HEK293 (cell line): ENCODE measurements at regions not wholly inside any gene's neighbourhood (a gene's known extent, or its start where the extent isn't known, plus 50 kb on each side); places are given as distances from the start of the nearest gene placed in this dataset.

Experiments used
- CTCF ChIA-PET: fragments of 350-600 bp; formaldehyde crosslinking; extraction: SDS; loops from one replicate; lab custom pipeline; 2021; ENCODE audit warnings: antibody characterized with exemption; lab: Yijun Ruan, JAX
- POLR2A ChIA-PET: fragments of 300-600 bp; formaldehyde crosslinking; extraction: SDS; loops from one replicate; lab custom pipeline; 2020; ENCODE audit warnings: antibody characterized with exemption, inconsistent platforms; lab: Yijun Ruan, JAX
- H3K27ac ChIP-seq: fragments of 200-500 bp; sonication (Bioruptor generic); 2 replicates; pipeline ENCODE4 v1.5.1; 2014; ENCODE audit warnings: low read depth, low read length, control low read depth, inconsistent platforms; ENCODE audit errors: extremely low read depth
- H3K36me3 ChIP-seq, 2 experiments: fragments of 200-500 bp in 1 of 2; sonication (Bioruptor generic) in 1 of 2; 1 replicate in 1 of 2; 2 replicates in 1 of 2; pipeline ENCODE4 v1.5.1; 2014 to 2017; ENCODE audit warnings: inconsistent platforms in 2 of 2, low read length in 2 of 2; ENCODE audit not compliant: control insufficient read depth in 2 of 2, insufficient read depth in 1 of 2
- H3K4me1 ChIP-seq: fragments of 200-500 bp; sonication (Bioruptor generic); 2 replicates; pipeline ENCODE4 v1.5.1; 2014; ENCODE audit warnings: mild to moderate bottlenecking, low read length, inconsistent platforms; ENCODE audit not compliant: control insufficient read depth, insufficient read depth
- H3K4me3 ChIP-seq: 2 replicates; pipeline ENCODE4 v1.5.1; 2011; ENCODE audit warnings: low read depth, mild to moderate bottlenecking, control low read depth, low read length, moderate library complexity
- H3K9me3 ChIP-seq: fragments of 200-500 bp; sonication (Bioruptor generic); 2 replicates; pipeline ENCODE4 v1.5.1; 2014; ENCODE audit warnings: low read depth, low read length, inconsistent platforms; ENCODE audit not compliant: control insufficient read depth, insufficient read depth
- GLI4 ChIP-seq: fragments of 450-650 bp; formaldehyde crosslinking; IDR thresholded peaks from 2 replicates; pipeline ENCODE4 v1.5.1; 2016; ENCODE audit warnings: missing biosample characterization, missing genetic modification characterization
- HIC1 ChIP-seq: fragments of 450-650 bp; formaldehyde crosslinking; IDR thresholded peaks from 2 replicates; pipeline ENCODE4 v1.5.1; 2016; ENCODE audit warnings: missing biosample characterization, missing genetic modification characterization
- KLF1 ChIP-seq: fragments of 450-650 bp; formaldehyde crosslinking; IDR thresholded peaks from 2 replicates; pipeline ENCODE4 v1.5.1; 2016; ENCODE audit warnings: missing biosample characterization, missing genetic modification characterization
- KLF16 ChIP-seq: fragments of 450-650 bp; formaldehyde crosslinking; IDR thresholded peaks from 2 replicates; pipeline ENCODE4 v1.5.1; 2017; ENCODE audit warnings: missing biosample characterization, missing genetic modification characterization
- KLF7 ChIP-seq: fragments of 450-650 bp; formaldehyde crosslinking; IDR thresholded peaks from 2 replicates; pipeline ENCODE4 v1.5.1; 2016; ENCODE audit warnings: missing biosample characterization, missing genetic modification characterization, borderline replicate concordance
- ZNF114 ChIP-seq: fragments of 450-650 bp; formaldehyde crosslinking; IDR thresholded peaks from 2 replicates; pipeline ENCODE4 v1.5.0; 2017; ENCODE audit warnings: missing biosample characterization, missing genetic modification characterization
- ZNF148 ChIP-seq: fragments of 450-650 bp; formaldehyde crosslinking; IDR thresholded peaks from 2 replicates; pipeline ENCODE4 v1.5.0; 2017; ENCODE audit warnings: missing biosample characterization, missing genetic modification characterization, borderline replicate concordance
- ZNF214 ChIP-seq: fragments of 450-650 bp; formaldehyde crosslinking; IDR thresholded peaks from 2 replicates; pipeline ENCODE4 v1.5.1; 2017; ENCODE audit warnings: missing biosample characterization, mild to moderate bottlenecking, missing genetic modification characterization, borderline replicate concordance
- ZNF221 ChIP-seq: fragments of 450-650 bp; formaldehyde crosslinking; IDR thresholded peaks from 2 replicates; pipeline ENCODE4 v1.5.1; 2017; ENCODE audit warnings: missing biosample characterization, missing genetic modification characterization, borderline replicate concordance
- ZNF335 ChIP-seq: fragments of 450-650 bp; formaldehyde crosslinking; conservative IDR thresholded peaks from 2 replicates; pipeline ENCODE4 v1.5.1; 2016; ENCODE audit warnings: missing biosample characterization, missing genetic modification characterization
- ZNF426 ChIP-seq: fragments of 450-650 bp; formaldehyde crosslinking; IDR thresholded peaks from 2 replicates; pipeline ENCODE4 v1.5.1; 2017; ENCODE audit warnings: missing biosample characterization, missing genetic modification characterization, mild to moderate bottlenecking, inconsistent platforms, moderate library complexity
- ZNF621 ChIP-seq: fragments of 450-650 bp; formaldehyde crosslinking; IDR thresholded peaks from 2 replicates; pipeline ENCODE4 v1.5.1; 2017; ENCODE audit warnings: missing biosample characterization, missing genetic modification characterization
- ZNF639 ChIP-seq: fragments of 450-650 bp; formaldehyde crosslinking; IDR thresholded peaks from 2 replicates; pipeline ENCODE4 v1.5.1; 2016; ENCODE audit warnings: missing biosample characterization, missing genetic modification characterization
- ZNF670 ChIP-seq: fragments of 450-650 bp; formaldehyde crosslinking; IDR thresholded peaks from 2 replicates; pipeline ENCODE4 v1.5.1; 2016; ENCODE audit warnings: missing biosample characterization, missing genetic modification characterization, low read depth
- ZNF777 ChIP-seq: fragments of 450-650 bp; formaldehyde crosslinking; IDR thresholded peaks from 2 replicates; pipeline ENCODE4 v1.5.1; 2017; ENCODE audit warnings: missing biosample characterization, missing genetic modification characterization, borderline replicate concordance
- ZNF785 ChIP-seq: fragments of 450-650 bp; formaldehyde crosslinking; IDR thresholded peaks from 2 replicates; pipeline ENCODE4 v1.5.1; 2016; ENCODE audit warnings: missing biosample characterization, missing genetic modification characterization
- ZNF843 ChIP-seq: fragments of 450-650 bp; formaldehyde crosslinking; IDR thresholded peaks from 2 replicates; pipeline ENCODE4 v1.5.1; 2016; ENCODE audit warnings: missing biosample characterization, missing genetic modification characterization
- ZXDB ChIP-seq: fragments of 450-650 bp; formaldehyde crosslinking; IDR thresholded peaks from 2 replicates; pipeline ENCODE4 v1.5.1; 2016; ENCODE audit warnings: missing biosample characterization, missing genetic modification characterization
- TF ChIP-seq, protein P1 (sequence below): fragments of 450-650 bp; formaldehyde crosslinking; IDR thresholded peaks from 2 replicates; pipeline ENCODE4 v1.5.1; 2016; ENCODE audit warnings: missing biosample characterization, missing genetic modification characterization
- TF ChIP-seq, protein P2 (sequence below): fragments of 450-650 bp; formaldehyde crosslinking; IDR thresholded peaks from 2 replicates; pipeline ENCODE4 v1.5.1; 2016; ENCODE audit warnings: missing biosample characterization, missing genetic modification characterization
- TF ChIP-seq, protein P3 (sequence below): fragments of 450-650 bp; IDR thresholded peaks from 2 replicates; pipeline ENCODE4 v1.5.1; 2018; ENCODE audit warnings: missing biosample characterization, missing genetic modification characterization

DNA sequence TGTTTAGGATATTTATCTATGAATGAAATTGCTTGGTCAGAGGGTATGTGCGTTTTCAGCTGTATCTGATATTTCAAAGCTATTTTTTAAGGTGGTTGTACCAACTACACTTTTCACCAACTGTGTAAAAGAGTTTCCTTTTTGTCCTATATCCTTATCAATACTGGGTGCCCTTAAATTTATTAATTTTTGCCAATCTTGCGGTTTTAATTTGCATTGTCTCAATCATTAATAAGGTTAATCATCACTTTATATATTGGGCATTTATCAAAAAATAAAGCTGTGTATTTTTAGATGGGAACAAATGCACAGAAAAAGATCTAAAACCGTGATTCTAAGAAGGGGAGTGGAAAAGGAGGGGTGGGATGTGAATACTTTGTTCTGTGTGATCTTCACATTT, 66.7 kb upstream of the SALL4 start:
- TF ChIP-seq, protein P1, sequence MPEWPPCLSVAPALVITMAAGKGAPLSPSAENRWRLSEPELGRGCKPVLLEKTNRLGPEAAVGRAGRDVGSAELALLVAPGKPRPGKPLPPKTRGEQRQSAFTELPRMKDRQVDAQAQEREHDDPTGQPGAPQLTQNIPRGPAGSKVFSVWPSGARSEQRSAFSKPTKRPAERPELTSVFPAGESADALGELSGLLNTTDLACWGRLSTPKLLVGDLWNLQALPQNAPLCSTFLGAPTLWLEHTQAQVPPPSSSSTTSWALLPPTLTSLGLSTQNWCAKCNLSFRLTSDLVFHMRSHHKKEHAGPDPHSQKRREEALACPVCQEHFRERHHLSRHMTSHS (tag by site-specific recombination): no peak
- TF ChIP-seq ZNF670 (tag by site-specific recombination) (no peak), ZNF114 (tag by site-specific recombination) (no peak), ZNF335 (tag by site-specific recombination) (no peak), ZNF639 (no peak), ZNF843 (tag by site-specific recombination) (no peak), GLI4 (tag by site-specific recombination) (no peak), ZNF214 (no peak), ZNF621 (no peak), KLF1 (tag by site-specific recombination) (no peak), HIC1 (tag by site-specific recombination) (no peak)
- TF ChIP-seq, protein P2, sequence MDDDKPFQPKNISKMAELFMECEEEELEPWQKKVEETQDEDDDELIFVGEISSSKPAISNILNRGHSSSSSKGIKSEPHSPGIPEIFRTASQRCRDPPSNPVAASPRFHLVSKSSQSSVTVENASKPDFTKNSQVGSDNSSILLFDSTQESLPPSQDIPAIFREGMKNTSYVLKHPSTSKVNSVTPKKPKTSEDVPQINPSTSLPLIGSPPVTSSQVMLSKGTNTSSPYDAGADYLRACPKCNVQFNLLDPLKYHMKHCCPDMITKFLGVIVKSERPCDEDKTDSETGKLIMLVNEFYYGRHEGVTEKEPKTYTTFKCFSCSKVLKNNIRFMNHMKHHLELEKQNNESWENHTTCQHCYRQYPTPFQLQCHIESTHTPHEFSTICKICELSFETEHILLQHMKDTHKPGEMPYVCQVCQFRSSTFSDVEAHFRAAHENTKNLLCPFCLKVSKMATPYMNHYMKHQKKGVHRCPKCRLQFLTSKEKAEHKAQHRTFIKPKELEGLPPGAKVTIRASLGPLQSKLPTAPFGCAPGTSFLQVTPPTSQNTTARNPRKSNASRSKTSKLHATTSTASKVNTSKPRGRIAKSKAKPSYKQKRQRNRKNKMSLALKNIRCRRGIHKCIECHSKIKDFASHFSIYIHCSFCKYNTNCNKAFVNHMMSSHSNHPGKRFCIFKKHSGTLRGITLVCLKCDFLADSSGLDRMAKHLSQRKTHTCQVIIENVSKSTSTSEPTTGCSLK (tag by site-specific recombination): no peak
- TF ChIP-seq, all 188 proteins: peak for 0
- Histone ChIP-seq H3K36me3 (no peaks in the 10 kb centered on the region), H3K4me3 (no peak overlapping the region), H3K27ac (no peak overlapping the region), H3K4me1 (no peaks in the 10 kb centered on the region), H3K9me3 (no peaks in the 10 kb centered on the region)
- ChIA-PET POLR2A (no interaction called here), CTCF (interaction anchor here (0.7 kb wide), 1 partner anchor 1698 kb away, joined by 3 read pairs; no protein-coding TSS in a partner anchor)

GRCh38 chr20:51867251-51867650, 64.9 kb upstream of the SALL4 start:
- Histone ChIP-seq H3K4me1 (no peaks in the 10 kb centered on the region), H3K36me3 (no peaks in the 10 kb centered on the region), H3K27ac (no peak overlapping the region), H3K9me3 (no peaks in the 10 kb centered on the region)
- no peak for TF ChIP-seq ZNF335 (tag by site-specific recombination)
- TF ChIP-seq KLF16 (tag by site-specific recombination): no peak
- no peak for TF ChIP-seq ZNF777 (tag by site-specific recombination)
- TF ChIP-seq ZNF148 (tag by site-specific recombination): no peak
- TF ChIP-seq, protein P1 (tag by site-specific recombination): no peak
- no peak for TF ChIP-seq KLF7 (tag by site-specific recombination)
- TF ChIP-seq ZNF221 (tag by site-specific recombination): no peak
- no peak for TF ChIP-seq ZNF785 (tag by site-specific recombination)
- TF ChIP-seq ZNF426: no peak
- no peak for TF ChIP-seq ZXDB (tag by site-specific recombination)
- TF ChIP-seq, protein P3, sequence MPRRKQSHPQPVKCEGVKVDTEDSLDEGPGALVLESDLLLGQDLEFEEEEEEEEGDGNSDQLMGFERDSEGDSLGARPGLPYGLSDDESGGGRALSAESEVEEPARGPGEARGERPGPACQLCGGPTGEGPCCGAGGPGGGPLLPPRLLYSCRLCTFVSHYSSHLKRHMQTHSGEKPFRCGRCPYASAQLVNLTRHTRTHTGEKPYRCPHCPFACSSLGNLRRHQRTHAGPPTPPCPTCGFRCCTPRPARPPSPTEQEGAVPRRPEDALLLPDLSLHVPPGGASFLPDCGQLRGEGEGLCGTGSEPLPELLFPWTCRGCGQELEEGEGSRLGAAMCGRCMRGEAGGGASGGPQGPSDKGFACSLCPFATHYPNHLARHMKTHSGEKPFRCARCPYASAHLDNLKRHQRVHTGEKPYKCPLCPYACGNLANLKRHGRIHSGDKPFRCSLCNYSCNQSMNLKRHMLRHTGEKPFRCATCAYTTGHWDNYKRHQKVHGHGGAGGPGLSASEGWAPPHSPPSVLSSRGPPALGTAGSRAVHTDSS (tag by site-specific recombination): no peak
- TF ChIP-seq, all 188 proteins: peak for 0
- ChIA-PET POLR2A (no interaction called here), CTCF (no interaction called here)
- H3K4me3 ChIP-seq: no peak overlapping the region
